ENCODE measurements at regions not wholly inside any gene's neighbourhood (a gene's known extent, or its start where the extent isn't known, plus 50 kb on each side); places are given as distances from the start of the nearest gene placed in this dataset.

- TF ChIP-seq POLR2AphosphoS5 (IDR thresholded peaks at IDR 0.05; ENCODE audit: low read depth, low read length), result no peak
- no peak for TF ChIP-seq TAF1 (IDR thresholded peaks at IDR 0.05; ENCODE audit: borderline replicate concordance, low read depth, low read length)
- no peak for TF ChIP-seq POLR2A (IDR thresholded peaks at IDR 0.05; ENCODE audit: low read depth, low read length)
- DNase-seq (ENCODE audit: insufficient read length), result no peak
- FAIRE-seq, result no peak
Observed at GRCh38 chr9:88814577-88814976, 176.7 kb upstream of the S1PR3 start.

- DNase-seq (ENCODE audit: insufficient read length) (no peak), FAIRE-seq (no peak)
- TF ChIP-seq POLR2A (IDR thresholded peaks at IDR 0.05; ENCODE audit: low read depth, low read length), result no peak
- TF ChIP-seq POLR2AphosphoS5 (IDR thresholded peaks at IDR 0.05; ENCODE audit: low read depth, low read length), result no peak
- no peak for TF ChIP-seq TAF1 (IDR thresholded peaks at IDR 0.05; ENCODE audit: borderline replicate concordance, low read depth, low read length)
Observed at GRCh38 chr9:88816141-88816540, 175.1 kb upstream of the S1PR3 start.

GRCh38 chr9:88816591-88816990 is 174.7 kb upstream of the S1PR3 start:
- TF ChIP-seq POLR2AphosphoS5 (IDR thresholded peaks at IDR 0.05; ENCODE audit: low read depth, low read length) (no peak), POLR2A (IDR thresholded peaks at IDR 0.05; ENCODE audit: low read depth, low read length) (no peak), TAF1 (IDR thresholded peaks at IDR 0.05; ENCODE audit: borderline replicate concordance, low read depth, low read length) (no peak)
- FAIRE-seq, result no peak
- no peak for DNase-seq (ENCODE audit: insufficient read length)

- TF ChIP-seq TAF1 (IDR thresholded peaks at IDR 0.05; ENCODE audit: borderline replicate concordance, low read depth, low read length) (no peak), POLR2A (IDR thresholded peaks at IDR 0.05; ENCODE audit: low read depth, low read length) (no peak), POLR2AphosphoS5 (IDR thresholded peaks at IDR 0.05; ENCODE audit: low read depth, low read length) (no peak)
- DNase-seq (ENCODE audit: insufficient read length) (no peak), FAIRE-seq (no peak)
Observed at GRCh38 chr9:88817628-88818027, 173.6 kb upstream of the S1PR3 start.

GRCh38 chr9:88818495-88819201 is 172.6 kb upstream of the S1PR3 start:
- no peak for TF ChIP-seq POLR2A (IDR thresholded peaks at IDR 0.05; ENCODE audit: low read depth, low read length)
- TF ChIP-seq POLR2AphosphoS5 (IDR thresholded peaks at IDR 0.05; ENCODE audit: low read depth, low read length), result no peak
- TF ChIP-seq TAF1 (IDR thresholded peaks at IDR 0.05; ENCODE audit: borderline replicate concordance, low read depth, low read length), result no peak
- DNase-seq (ENCODE audit: insufficient read length) (no peak), FAIRE-seq (no peak)

GRCh38 chr9:88819476-88819875 is 171.8 kb upstream of the S1PR3 start:
- TF ChIP-seq POLR2AphosphoS5 (IDR thresholded peaks at IDR 0.05; ENCODE audit: low read depth, low read length) (no peak), TAF1 (IDR thresholded peaks at IDR 0.05; ENCODE audit: borderline replicate concordance, low read depth, low read length) (no peak), POLR2A (IDR thresholded peaks at IDR 0.05; ENCODE audit: low read depth, low read length) (no peak)
- no peak for FAIRE-seq
- no peak for DNase-seq (ENCODE audit: insufficient read length)

GRCh38 chr9:88820055-88820454 is 171.2 kb upstream of the S1PR3 start:
- TF ChIP-seq POLR2A (IDR thresholded peaks at IDR 0.05; ENCODE audit: low read depth, low read length), result no peak
- TF ChIP-seq TAF1 (IDR thresholded peaks at IDR 0.05; ENCODE audit: borderline replicate concordance, low read depth, low read length), result no peak
- TF ChIP-seq POLR2AphosphoS5 (IDR thresholded peaks at IDR 0.05; ENCODE audit: low read depth, low read length), result no peak
- DNase-seq (ENCODE audit: insufficient read length) (no peak), FAIRE-seq (no peak)

GRCh38 chr9:88821033-88821745 is 170.1 kb upstream of the S1PR3 start:
- no peak for DNase-seq (ENCODE audit: insufficient read length)
- no peak for FAIRE-seq
- TF ChIP-seq TAF1 (IDR thresholded peaks at IDR 0.05; ENCODE audit: borderline replicate concordance, low read depth, low read length), result no peak
- no peak for TF ChIP-seq POLR2A (IDR thresholded peaks at IDR 0.05; ENCODE audit: low read depth, low read length)
- TF ChIP-seq POLR2AphosphoS5 (IDR thresholded peaks at IDR 0.05; ENCODE audit: low read depth, low read length), result no peak

GRCh38 chr9:88821746-88822106 is 169.5 kb upstream of the S1PR3 start:
- DNase-seq (ENCODE audit: insufficient read length) (no peak), FAIRE-seq (no peak)
- TF ChIP-seq TAF1 (IDR thresholded peaks at IDR 0.05; ENCODE audit: borderline replicate concordance, low read depth, low read length) (no peak), POLR2A (IDR thresholded peaks at IDR 0.05; ENCODE audit: low read depth, low read length) (no peak)

GRCh38 chr9:88824711-88825110 is 166.6 kb upstream of the S1PR3 start:
- no peak for DNase-seq (ENCODE audit: insufficient read length)
- FAIRE-seq, result no peak
- TF ChIP-seq POLR2A (IDR thresholded peaks at IDR 0.05; ENCODE audit: low read depth, low read length) (no peak), TAF1 (IDR thresholded peaks at IDR 0.05; ENCODE audit: borderline replicate concordance, low read depth, low read length) (no peak), POLR2AphosphoS5 (IDR thresholded peaks at IDR 0.05; ENCODE audit: low read depth, low read length) (no peak)

GRCh38 chr9:88826181-88826580 is 165.1 kb upstream of the S1PR3 start:
- TF ChIP-seq POLR2A (IDR thresholded peaks at IDR 0.05; ENCODE audit: low read depth, low read length) (no peak), POLR2AphosphoS5 (IDR thresholded peaks at IDR 0.05; ENCODE audit: low read depth, low read length) (no peak)

GRCh38 chr9:88826771-88827181 is 164.5 kb upstream of the S1PR3 start:
- DNase-seq (ENCODE audit: insufficient read length) (no peak), FAIRE-seq (no peak)
- TF ChIP-seq TAF1 (IDR thresholded peaks at IDR 0.05; ENCODE audit: borderline replicate concordance, low read depth, low read length) (no peak), POLR2AphosphoS5 (IDR thresholded peaks at IDR 0.05; ENCODE audit: low read depth, low read length) (no peak), POLR2A (IDR thresholded peaks at IDR 0.05; ENCODE audit: low read depth, low read length) (no peak)

More at GRCh38 chr9:88826181-88826580, 165.1 kb upstream of the S1PR3 start:
- DNase-seq (ENCODE audit: insufficient read length), result no peak
- FAIRE-seq, result no peak
